ENCODE measurements at regions not wholly inside any gene's neighbourhood (a gene's known extent, or its start where the extent isn't known, plus 50 kb on each side); places are given as distances from the start of the nearest gene placed in this dataset.

- TF ChIP-seq CTCF (IDR thresholded peaks at IDR 0.05; ENCODE audit: low read depth, low read length) (no peak), EZH2phosphoT487 (IDR thresholded peaks at IDR 0.05; ENCODE audit: low read depth) (no peak)
Measured at GRCh38 chr1:241411056-241411775, 54.2 kb upstream of the RGS7 start.

Data from OCI-LY3 (cell line).